ENCODE measurements at regions not wholly inside any gene's neighbourhood (a gene's known extent, or its start where the extent isn't known, plus 50 kb on each side); places are given as distances from the start of the nearest gene placed in this dataset.

GRCh38 chr4:92106816-92107215 is 196.9 kb upstream of the GRID2 start:
- DNase-seq = no peak

- DNase-seq = no peak
Observed at GRCh38 chr4:92111493-92111892, 192.3 kb upstream of the GRID2 start.

GRCh38 chr4:92112805-92113204 is 191.0 kb upstream of the GRID2 start:
- DNase-seq = no peak

- peak in 12 of 58 donors; percentile 1 to 19 (median 8) for DNase-seq
Observed at GRCh38 chr4:92120810-92121498, 182.8 kb upstream of the GRID2 start.

DNA sequence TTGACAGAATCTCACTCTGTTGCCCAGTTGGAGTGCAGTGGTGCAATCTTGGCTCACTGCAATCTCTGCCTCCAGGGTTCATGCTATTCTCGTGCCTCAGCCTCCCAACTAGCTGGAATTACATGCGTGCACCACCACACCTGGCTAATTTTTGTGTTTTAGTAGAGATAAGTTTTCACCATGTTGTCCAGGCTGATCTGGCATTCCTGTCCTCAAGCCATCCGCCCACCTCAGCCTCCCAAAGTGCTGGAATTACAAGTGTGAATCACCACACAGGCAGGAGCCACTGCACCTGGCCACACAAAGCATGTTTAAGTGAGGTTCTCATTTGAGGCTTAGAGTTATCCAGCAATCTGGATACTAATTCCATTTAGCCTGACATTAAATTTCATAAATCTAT is 180.9 kb upstream of the GRID2 start:
- DNase-seq = no peak

GRCh38 chr4:92128676-92129075 is 175.1 kb upstream of the GRID2 start:
- DNase-seq = no peak

- no peak for DNase-seq
Observed at GRCh38 chr4:92129408-92129994, 174.3 kb upstream of the GRID2 start.

DNA sequence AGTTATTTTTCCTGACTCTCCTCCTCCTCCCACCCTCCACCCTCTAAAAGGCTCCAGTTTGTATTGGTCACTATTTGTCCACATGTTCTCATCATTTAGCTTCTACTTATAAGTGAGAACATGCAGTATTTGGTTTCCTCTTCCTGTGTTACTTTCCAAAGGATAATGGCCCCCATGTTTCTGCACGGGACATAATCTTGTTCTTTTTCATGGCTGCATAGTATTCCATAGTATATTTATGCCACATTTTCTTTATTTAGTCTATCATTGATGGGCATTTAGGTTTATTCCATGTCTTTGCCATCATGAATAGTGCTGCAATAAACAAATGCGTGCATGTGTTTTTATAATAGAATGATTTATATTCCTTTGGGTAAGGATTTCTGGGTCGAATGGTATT is 167.3 kb upstream of the GRID2 start:
- no peak for DNase-seq

GRCh38 chr4:92163348-92163747 is 140.4 kb upstream of the GRID2 start:
- no peak for DNase-seq

- no peak for DNase-seq
Observed at GRCh38 chr4:92170340-92170739, 133.4 kb upstream of the GRID2 start.

DNA sequence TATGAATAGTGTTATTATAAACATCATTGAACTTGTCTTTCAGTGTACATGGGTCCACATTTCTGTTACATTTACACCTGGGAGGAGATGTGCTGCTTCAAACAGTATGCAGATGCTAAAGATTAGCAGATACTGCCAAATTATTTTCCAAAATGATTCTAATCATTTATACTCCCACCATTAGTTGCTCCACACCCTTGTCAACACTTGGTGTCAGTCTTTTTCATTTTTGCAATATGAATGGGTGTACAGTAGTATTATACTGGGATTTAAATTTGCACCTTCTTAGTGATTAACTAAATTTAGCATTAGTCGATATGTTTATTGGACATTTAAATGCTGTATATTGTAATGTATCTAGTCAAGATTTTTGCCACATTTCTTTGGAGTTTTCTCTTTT is 131.6 kb upstream of the GRID2 start:
- DNase-seq = no peak

DNA sequence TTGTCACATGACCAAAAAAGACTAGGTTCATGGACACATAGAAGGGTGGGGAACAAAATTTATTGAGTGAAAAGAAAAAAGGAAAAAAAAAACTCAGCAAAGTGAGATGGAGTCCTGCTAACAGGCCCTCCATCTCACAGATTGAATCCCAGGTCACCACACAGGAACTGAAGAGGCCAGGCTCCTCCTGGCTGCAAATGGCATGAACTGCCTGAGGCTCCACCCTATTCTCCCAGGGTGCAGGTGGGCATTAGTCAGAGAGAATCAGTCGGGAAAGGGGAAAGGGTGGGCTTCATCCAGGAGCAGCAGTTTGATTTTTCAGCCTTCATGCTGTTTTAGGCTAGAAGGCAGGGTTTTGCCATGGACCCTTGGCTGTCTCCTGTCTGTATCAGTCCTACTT is 128.5 kb upstream of the GRID2 start:
- no peak for DNase-seq

- DNase-seq = peak in 1 of 58 donors; percentile 1
Observed at GRCh38 chr4:92182006-92182735, 121.6 kb upstream of the GRID2 start.

DNA sequence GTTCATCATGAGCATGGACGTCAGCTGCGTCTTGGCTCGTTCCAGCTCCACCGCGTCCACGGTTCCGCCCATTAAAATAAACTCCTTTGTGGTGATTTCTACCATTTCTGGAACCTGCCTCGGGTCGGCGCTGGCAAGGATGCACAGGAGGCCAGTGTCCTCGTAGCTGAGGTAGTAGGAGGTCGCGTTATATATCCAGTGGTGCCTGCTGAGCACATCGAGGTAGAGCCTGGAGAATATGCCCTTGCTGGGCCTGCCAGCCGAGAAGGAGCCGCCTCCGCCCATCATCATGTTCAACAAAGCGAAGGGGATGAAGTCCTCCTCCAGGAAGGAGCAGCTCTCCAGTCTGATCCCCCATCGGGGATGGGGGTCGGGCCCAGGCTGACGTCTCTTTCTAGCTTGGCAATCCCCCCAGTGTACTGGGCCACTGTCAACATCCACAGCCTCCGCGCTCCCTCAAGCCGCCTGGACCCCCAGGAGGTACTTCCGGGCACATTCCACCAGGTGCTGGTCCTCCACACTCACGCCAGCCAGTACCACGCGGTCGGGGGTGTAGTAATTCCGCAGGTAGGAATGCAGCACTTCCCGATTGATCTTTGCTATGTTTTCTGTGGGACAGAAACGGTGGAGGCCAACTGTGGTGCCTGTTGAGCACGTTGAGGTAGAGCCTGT is 120.9 kb upstream of the GRID2 start:
- no peak for DNase-seq

GRCh38 chr4:92183825-92184224 is 119.9 kb upstream of the GRID2 start:
- no peak for DNase-seq

DNA sequence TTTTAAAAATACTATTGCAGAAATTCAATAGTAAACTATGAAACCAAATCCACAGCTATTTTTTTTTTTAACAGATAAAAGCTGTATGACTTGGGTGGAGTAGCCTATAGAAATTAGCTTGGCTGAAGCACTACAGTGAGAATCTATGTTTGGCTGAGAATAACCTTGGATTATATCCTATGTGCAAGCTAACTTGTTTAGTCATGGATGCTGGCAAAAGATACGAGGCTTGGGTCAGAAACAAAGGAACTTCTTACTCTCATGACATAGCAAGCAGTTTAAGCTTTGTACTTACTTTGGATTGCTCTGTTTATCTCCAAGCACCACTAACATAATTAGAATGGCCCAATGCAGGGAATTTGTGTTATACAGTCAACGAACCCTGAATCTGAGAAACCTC is 119.2 kb upstream of the GRID2 start:
- no peak for DNase-seq

DNA sequence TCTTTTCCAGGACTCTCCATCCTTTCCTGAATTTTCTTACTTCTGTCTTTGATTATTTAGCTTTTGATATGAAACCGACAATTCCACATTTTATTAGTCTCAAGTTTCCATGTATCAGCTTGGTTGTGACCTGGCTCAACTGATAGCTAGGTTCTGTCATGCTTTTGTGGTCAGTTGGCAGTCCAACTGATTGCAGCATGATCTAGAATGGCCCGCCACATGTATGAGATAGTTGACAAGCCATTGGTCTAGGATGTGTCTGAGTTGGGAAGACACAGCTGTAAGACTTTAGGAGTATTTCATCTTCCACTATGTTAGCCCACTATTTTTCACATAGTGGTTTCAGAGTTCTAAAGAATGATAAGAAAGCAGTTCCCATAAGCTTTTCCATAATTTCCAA is 117.5 kb upstream of the GRID2 start:
- no peak for DNase-seq

GRCh38 chr4:92189146-92189545 is 114.6 kb upstream of the GRID2 start:
- no peak for DNase-seq

- DNase-seq = no peak
Observed at GRCh38 chr4:92198711-92199110, 105.1 kb upstream of the GRID2 start.

- DNase-seq = no peak
Observed at GRCh38 chr4:92199135-92199534, 104.6 kb upstream of the GRID2 start.

GRCh38 chr4:92210906-92211305 is 92.9 kb upstream of the GRID2 start:
- DNase-seq = no peak

DNA sequence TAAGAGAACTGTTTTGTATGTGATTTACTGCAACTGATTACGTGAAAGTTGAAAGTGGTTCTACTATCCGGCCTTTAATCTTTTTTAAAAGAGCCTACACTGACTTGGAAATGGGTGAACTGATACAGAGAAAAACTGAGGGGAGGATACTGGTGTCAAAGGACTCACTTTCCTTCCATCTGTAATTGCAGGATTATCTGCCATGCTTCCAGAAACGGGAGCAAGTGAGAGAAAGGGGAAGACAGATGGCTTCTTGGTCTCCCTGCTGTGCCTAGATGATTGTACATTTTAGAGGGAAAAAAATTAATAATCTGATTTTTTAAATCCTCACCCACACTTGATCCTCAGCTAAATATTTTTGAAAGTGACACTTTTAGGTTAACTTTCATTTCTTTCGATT is 88.3 kb upstream of the GRID2 start:
- no peak for DNase-seq

All from anterior cingulate cortex (tissue), 58 donors.